HEK293T (cell line): ENCODE measurements at regions not wholly inside any gene's neighbourhood (a gene's known extent, or its start where the extent isn't known, plus 50 kb on each side); places are given as distances from the start of the nearest gene placed in this dataset.

Experiments
- ARNT ChIP-seq: fragments of 450-650 bp; IDR thresholded peaks from 2 replicates; pipeline ENCODE4 v1.6.1; 2017; ENCODE audit warnings: mild to moderate bottlenecking
- ELF4 ChIP-seq: fragments of 450-650 bp; IDR thresholded peaks from 2 replicates; pipeline ENCODE4 v1.6.1; 2017; ENCODE audit warnings: antibody characterized with exemption
- FOXK2 ChIP-seq: fragments of 450-650 bp; IDR thresholded peaks from 2 replicates; pipeline ENCODE4 v1.6.1; 2016; ENCODE audit warnings: mild to moderate bottlenecking
- FOXM1 ChIP-seq: fragments of 450-650 bp; IDR thresholded peaks from 2 replicates; pipeline ENCODE4 v1.6.1; 2017; ENCODE audit warnings: mild to moderate bottlenecking, borderline replicate concordance
- NFRKB ChIP-seq: fragments of 450-650 bp; IDR thresholded peaks from 2 replicates; pipeline ENCODE4 v1.6.1; 2016; ENCODE audit warnings: mild to moderate bottlenecking, moderate library complexity
- TARDBP ChIP-seq: fragments of 450-650 bp; IDR thresholded peaks from 2 replicates; pipeline ENCODE4 v1.6.1; 2016
- ZNF384 ChIP-seq: fragments of 450-650 bp; IDR thresholded peaks from 2 replicates; pipeline ENCODE4 v1.6.1; 2016

- no peak for TF ChIP-seq FOXM1
- no peak for TF ChIP-seq ZNF384
- TF ChIP-seq NFRKB: no peak
- no peak for TF ChIP-seq FOXK2
- no peak for TF ChIP-seq TARDBP
- no peak for TF ChIP-seq ARNT
- no peak for TF ChIP-seq ELF4
These were observed 182.6 kb upstream of the LYPLAL1 start for GRCh38 chr1:218991089-218991488.
